ENCODE measurements at regions not wholly inside any gene's neighbourhood (a gene's known extent, or its start where the extent isn't known, plus 50 kb on each side); places are given as distances from the start of the nearest gene placed in this dataset.
"Not testable (repeated sequence)": the region's sequence is repeated elsewhere in the genome, so short reads cannot be mapped to it uniquely, and the experiment has no call there.

DNA sequence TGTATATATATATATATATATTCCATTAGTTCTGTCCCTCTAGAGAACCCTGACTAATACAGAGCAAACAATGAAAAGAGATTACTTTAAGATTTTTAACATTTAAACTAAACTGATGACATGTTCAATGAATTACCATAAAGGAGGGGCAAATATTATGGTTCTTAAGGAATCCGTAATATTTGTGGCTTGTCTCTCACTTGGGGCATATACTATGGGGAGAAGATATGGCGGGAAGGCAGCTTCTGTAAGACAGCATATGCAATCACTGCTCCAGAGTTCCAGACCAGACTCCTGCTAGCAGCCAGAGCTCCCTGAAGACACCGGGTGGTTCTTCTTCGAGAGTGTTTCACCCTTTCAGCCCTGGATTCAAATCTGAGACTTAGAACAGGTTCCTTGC lies 321.1 kb upstream of the NT5E start:
- in situ Hi-C loops (cut with HindIII; ENCODE audit: low pct_unique_long_range_greater_than_20kb, low sequenced_read_pairs) = no loop called here
- intact Hi-C loops (cut with micrococcal nuclease; ENCODE audit: unreplicated experiment) = loop anchor here (10.0 kb wide), 1 partner anchor 704 kb away; no protein-coding TSS in a partner anchor
- no peaks in the 10 kb centered on the region for H3K4me1 ChIP-seq (ENCODE audit: control insufficient read depth, insufficient read depth, low read length)
- no peaks in the 10 kb centered on the region for H3K36me3 ChIP-seq (ENCODE audit: control insufficient read depth, insufficient read depth, low read length)
- DNase-seq (ENCODE audit: low read depth, low spot score) (no peak), ATAC-seq (no peak)
- H3K9me3 ChIP-seq (ENCODE audit: control insufficient read depth, insufficient read depth, low read depth, low read length) = no peaks in the 10 kb centered on the region
- BruUV-seq (replicated peaks) = no TSS peak
- H3K27me3 ChIP-seq (ENCODE audit: control insufficient read depth, insufficient read depth, low read length) = no peaks in the 10 kb centered on the region; the same call in 1 of the 2 replicates
- CTCF ChIA-PET = no interaction called here
- no peak overlapping the region for H3K27ac ChIP-seq (ENCODE audit: low read length)
- no peak for TF ChIP-seq TCF7L2 (IDR thresholded peaks at IDR 0.05; ENCODE audit: low read depth, low read length)
- TF ChIP-seq, protein P1, sequence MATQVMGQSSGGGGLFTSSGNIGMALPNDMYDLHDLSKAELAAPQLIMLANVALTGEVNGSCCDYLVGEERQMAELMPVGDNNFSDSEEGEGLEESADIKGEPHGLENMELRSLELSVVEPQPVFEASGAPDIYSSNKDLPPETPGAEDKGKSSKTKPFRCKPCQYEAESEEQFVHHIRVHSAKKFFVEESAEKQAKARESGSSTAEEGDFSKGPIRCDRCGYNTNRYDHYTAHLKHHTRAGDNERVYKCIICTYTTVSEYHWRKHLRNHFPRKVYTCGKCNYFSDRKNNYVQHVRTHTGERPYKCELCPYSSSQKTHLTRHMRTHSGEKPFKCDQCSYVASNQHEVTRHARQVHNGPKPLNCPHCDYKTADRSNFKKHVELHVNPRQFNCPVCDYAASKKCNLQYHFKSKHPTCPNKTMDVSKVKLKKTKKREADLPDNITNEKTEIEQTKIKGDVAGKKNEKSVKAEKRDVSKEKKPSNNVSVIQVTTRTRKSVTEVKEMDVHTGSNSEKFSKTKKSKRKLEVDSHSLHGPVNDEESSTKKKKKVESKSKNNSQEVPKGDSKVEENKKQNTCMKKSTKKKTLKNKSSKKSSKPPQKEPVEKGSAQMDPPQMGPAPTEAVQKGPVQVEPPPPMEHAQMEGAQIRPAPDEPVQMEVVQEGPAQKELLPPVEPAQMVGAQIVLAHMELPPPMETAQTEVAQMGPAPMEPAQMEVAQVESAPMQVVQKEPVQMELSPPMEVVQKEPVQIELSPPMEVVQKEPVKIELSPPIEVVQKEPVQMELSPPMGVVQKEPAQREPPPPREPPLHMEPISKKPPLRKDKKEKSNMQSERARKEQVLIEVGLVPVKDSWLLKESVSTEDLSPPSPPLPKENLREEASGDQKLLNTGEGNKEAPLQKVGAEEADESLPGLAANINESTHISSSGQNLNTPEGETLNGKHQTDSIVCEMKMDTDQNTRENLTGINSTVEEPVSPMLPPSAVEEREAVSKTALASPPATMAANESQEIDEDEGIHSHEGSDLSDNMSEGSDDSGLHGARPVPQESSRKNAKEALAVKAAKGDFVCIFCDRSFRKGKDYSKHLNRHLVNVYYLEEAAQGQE (IDR thresholded peaks at IDR 0.05; ENCODE audit: insufficient read depth in 1 of 2, low read depth in 2 of 2, low read length in 1 of 2) = no peak
- no peak for TF ChIP-seq SIN3A (IDR thresholded peaks at IDR 0.05; ENCODE audit: borderline replicate concordance, insufficient read depth, low read depth, low read length)
- TF ChIP-seq, protein P2, sequence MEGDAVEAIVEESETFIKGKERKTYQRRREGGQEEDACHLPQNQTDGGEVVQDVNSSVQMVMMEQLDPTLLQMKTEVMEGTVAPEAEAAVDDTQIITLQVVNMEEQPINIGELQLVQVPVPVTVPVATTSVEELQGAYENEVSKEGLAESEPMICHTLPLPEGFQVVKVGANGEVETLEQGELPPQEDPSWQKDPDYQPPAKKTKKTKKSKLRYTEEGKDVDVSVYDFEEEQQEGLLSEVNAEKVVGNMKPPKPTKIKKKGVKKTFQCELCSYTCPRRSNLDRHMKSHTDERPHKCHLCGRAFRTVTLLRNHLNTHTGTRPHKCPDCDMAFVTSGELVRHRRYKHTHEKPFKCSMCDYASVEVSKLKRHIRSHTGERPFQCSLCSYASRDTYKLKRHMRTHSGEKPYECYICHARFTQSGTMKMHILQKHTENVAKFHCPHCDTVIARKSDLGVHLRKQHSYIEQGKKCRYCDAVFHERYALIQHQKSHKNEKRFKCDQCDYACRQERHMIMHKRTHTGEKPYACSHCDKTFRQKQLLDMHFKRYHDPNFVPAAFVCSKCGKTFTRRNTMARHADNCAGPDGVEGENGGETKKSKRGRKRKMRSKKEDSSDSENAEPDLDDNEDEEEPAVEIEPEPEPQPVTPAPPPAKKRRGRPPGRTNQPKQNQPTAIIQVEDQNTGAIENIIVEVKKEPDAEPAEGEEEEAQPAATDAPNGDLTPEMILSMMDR (IDR thresholded peaks at IDR 0.05) = no peak
- TF ChIP-seq POLR2AphosphoS5 (IDR thresholded peaks at IDR 0.05; ENCODE audit: low read depth, low read length) = no peak
- POLR2A ChIA-PET = no interaction called here
- no peak overlapping the region for H3K4me3 ChIP-seq (ENCODE audit: low read depth in 2 of 2, low read length in 2 of 2)

DNA sequence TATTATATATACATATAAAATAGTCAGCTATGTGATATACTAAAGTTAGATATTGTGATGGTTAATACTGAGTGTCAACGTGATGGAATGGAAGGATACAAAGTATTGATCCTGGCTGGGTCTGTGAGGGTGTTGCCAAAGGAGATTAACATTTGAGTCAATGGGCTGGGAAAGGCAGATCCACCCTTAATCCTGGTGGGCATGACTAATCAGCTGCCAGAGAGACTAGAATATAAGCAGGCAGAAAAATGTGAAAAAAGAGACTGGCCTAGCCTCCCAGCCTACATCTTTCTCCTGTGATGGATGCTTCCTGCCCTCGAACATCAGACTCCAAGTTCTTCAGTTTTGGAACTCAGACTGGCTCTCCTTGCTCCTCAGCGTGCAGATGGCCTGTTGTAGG lies 321.6 kb upstream of the NT5E start:
- H3K27ac ChIP-seq (ENCODE audit: low read length); CTCF ChIA-PET; H3K4me3 ChIP-seq (ENCODE audit: low read depth in 2 of 2, low read length in 2 of 2); POLR2A ChIA-PET; BruUV-seq (replicated peaks); in situ Hi-C loops (cut with HindIII; ENCODE audit: low pct_unique_long_range_greater_than_20kb, low sequenced_read_pairs); DNase-seq (ENCODE audit: low read depth, low spot score); H3K27me3 ChIP-seq (ENCODE audit: control insufficient read depth, insufficient read depth, low read length); H3K9me3 ChIP-seq (ENCODE audit: control insufficient read depth, insufficient read depth, low read depth, low read length); ATAC-seq; H3K36me3 ChIP-seq (ENCODE audit: control insufficient read depth, insufficient read depth, low read length); H3K4me1 ChIP-seq (ENCODE audit: control insufficient read depth, insufficient read depth, low read length): not testable (repeated sequence)
- intact Hi-C loops (cut with micrococcal nuclease; ENCODE audit: unreplicated experiment) = loop anchor here (10.0 kb wide), 1 partner anchor 703 kb away; no protein-coding TSS in a partner anchor

DNA sequence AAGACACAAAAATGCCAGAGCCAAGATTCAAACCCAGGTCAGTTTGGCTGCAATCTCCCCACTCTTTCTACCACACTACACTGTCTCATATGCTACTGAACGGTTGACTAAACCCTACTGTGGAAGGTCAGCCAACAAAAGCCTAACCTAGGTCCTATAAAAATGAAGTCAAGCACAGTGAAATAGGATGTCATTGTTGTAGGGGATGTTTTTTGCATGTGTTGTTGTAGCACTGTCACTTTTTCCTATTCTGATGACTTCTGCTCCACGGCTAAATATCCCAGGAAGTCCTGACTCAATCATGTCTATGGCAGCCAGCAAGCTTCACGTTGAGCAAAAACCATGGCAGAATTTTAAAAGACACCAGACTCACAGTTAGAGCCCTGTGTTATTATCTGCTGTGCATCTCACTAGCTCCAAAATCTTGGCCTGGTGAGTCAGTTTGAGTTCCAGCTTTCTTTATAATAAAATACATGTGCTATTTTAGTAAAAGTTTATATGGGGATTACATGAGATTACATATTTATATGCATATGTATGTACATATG lies 322.1 kb upstream of the NT5E start:
- ChIA-PET CTCF (no interaction called here), POLR2A (no interaction called here)
- no peak overlapping the region for H3K27ac ChIP-seq (ENCODE audit: low read length)
- no peaks in the 10 kb centered on the region for H3K36me3 ChIP-seq (ENCODE audit: control insufficient read depth, insufficient read depth, low read length)
- TF ChIP-seq POLR2AphosphoS5 (IDR thresholded peaks at IDR 0.05; ENCODE audit: low read depth, low read length) = no peak
- ATAC-seq (no peak), DNase-seq (ENCODE audit: low read depth, low spot score) (no peak)
- BruUV-seq (replicated peaks) = no TSS peak
- H3K4me3 ChIP-seq (ENCODE audit: low read depth in 2 of 2, low read length in 2 of 2) = no peak overlapping the region
- H3K27me3 ChIP-seq (ENCODE audit: control insufficient read depth, insufficient read depth, low read length) = no peaks in the 10 kb centered on the region; the same call in 1 of the 2 replicates
- no peaks in the 10 kb centered on the region for H3K4me1 ChIP-seq (ENCODE audit: control insufficient read depth, insufficient read depth, low read length)
- in situ Hi-C loops (cut with HindIII; ENCODE audit: low pct_unique_long_range_greater_than_20kb, low sequenced_read_pairs) (no loop called here), intact Hi-C loops (cut with micrococcal nuclease; ENCODE audit: unreplicated experiment) (loop anchor here (10.0 kb wide), 1 partner anchor 703 kb away; no protein-coding TSS in a partner anchor)
- H3K9me3 ChIP-seq (ENCODE audit: control insufficient read depth, insufficient read depth, low read depth, low read length) = no peaks in the 10 kb centered on the region
